GM12873 (cell line): ENCODE measurements at regions not wholly inside any gene's neighbourhood (a gene's known extent, or its start where the extent isn't known, plus 50 kb on each side); places are given as distances from the start of the nearest gene placed in this dataset.

Experiments used
- CTCF ChIP-seq: IDR thresholded peaks from 2 replicates; pipeline ENCODE4 v1.5.1; 2012; ENCODE audit warnings: low read depth, mild to moderate bottlenecking, moderate library complexity, low read length, control low read depth; ENCODE audit not compliant: insufficient read depth; ENCODE audit errors: missing control alignments

GRCh38 chr6:153862927-153863326 lies 176.1 kb upstream of the OPRM1 start:
- TF ChIP-seq CTCF = no peak

GRCh38 chr6:153862139-153862538 lies 176.9 kb upstream of the OPRM1 start:
- TF ChIP-seq CTCF = no peak

- TF ChIP-seq CTCF = no peak
Measured at GRCh38 chr6:153858529-153858928, 180.5 kb upstream of the OPRM1 start.

GRCh38 chr6:153856929-153857376 lies 182.1 kb upstream of the OPRM1 start:
- TF ChIP-seq CTCF = no peak

GRCh38 chr6:153852481-153852880 lies 186.6 kb upstream of the OPRM1 start:
- TF ChIP-seq CTCF = no peak

- TF ChIP-seq CTCF = no peak
Measured at GRCh38 chr6:153852034-153852433, 187.0 kb upstream of the OPRM1 start.

- TF ChIP-seq CTCF = no peak
Measured at GRCh38 chr6:153849072-153849779, 189.8 kb upstream of the OPRM1 start.
